Anterior cingulate cortex (tissue), 58 donors: ENCODE measurements at regions not wholly inside any gene's neighbourhood (a gene's known extent, or its start where the extent isn't known, plus 50 kb on each side); places are given as distances from the start of the nearest gene placed in this dataset.

Experiments
- DNase-seq, 58 donors: peaks; one replicate each; lab custom pipeline; 2025; lab: John Stamatoyannopoulos, UW

GRCh38 chr10:105352281-105352680 lies 711.2 kb downstream of the SORCS3 start:
- DNase-seq = no peak

DNA sequence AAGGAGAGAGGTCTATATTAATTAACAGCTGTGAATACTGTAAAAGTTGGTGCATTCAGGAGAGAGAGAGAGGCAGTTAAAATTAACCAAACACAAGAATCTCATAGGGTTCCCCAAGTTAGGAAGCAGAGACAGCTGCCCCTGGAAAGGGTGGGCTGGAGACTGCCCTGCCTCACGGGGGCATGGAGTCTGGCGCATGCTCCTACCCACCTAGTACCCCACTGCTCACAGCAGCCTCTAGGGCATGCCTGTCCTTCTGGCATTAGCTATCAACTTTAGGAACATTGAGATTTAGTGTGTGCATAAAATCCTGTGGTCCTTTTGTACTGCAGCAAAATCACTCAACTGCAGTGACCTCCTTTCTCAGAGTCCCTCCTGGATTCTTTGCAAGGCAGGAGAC lies 710.1 kb downstream of the SORCS3 start:
- DNase-seq = no peak

- DNase-seq = no peak
These were observed 706.4 kb downstream of the SORCS3 start for GRCh38 chr10:105347487-105347886.

- DNase-seq = no peak
These were observed 701.5 kb downstream of the SORCS3 start for GRCh38 chr10:105342606-105343005.

GRCh38 chr10:105339669-105340068 lies 698.6 kb downstream of the SORCS3 start:
- no peak for DNase-seq

DNA sequence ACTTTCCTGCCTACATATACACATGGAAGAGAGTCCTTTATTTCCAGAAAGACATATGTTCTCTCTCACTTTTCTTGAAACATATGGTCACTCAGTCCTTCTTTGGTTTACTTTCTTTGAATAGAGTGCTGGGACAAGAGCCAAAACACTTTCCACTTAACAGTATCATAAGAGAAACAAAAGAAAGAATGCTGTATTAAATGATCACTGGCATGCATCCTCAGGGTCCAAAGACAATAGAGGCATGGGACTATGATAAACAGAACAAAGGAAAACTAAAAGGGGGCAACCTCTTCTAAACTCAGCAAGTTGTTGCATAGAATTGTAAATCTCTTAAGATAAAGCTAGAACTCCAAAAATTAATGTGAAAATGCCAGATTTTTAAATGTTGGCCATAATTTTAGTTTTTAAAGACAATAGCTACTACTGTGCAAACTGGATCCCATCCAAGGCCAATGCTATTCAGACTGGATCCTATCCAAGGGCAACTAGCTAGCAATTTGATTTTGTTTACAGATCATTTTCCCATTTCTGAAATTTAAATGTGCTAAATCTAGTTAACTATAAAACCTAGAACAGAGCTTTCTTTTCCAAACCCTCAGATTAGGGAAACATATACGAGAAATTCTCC lies 687.5 kb downstream of the SORCS3 start:
- DNase-seq = no peak
